KBM-7 (cell line): ENCODE measurements at regions not wholly inside any gene's neighbourhood (a gene's known extent, or its start where the extent isn't known, plus 50 kb on each side); places are given as distances from the start of the nearest gene placed in this dataset.

Experiments
- DNase-seq: peaks from one replicate; pipeline ENCODE4 v3.0.0-alpha.2; 2015
- in situ Hi-C: fragments of 300-500 bp; cut with MboI; formaldehyde crosslinking; loops from 2 replicates; pipeline ENCODE4 v1.14.3; 2020; ENCODE audit warnings: low sequenced_read_pairs, low pct_unique_long_range_greater_than_20kb, mixed read lengths

- in situ Hi-C loops, result no loop called here
- no peak for DNase-seq
Observed at GRCh38 chr14:81662570-81663197, 129.0 kb upstream of the SEL1L start.

- in situ Hi-C loops, result no loop called here
- DNase-seq, result no peak
Observed at GRCh38 chr14:81668626-81669274, 135.1 kb upstream of the SEL1L start.

GRCh38 chr14:81669308-81669707 is 135.7 kb upstream of the SEL1L start:
- no peak for DNase-seq
- in situ Hi-C loops, result no loop called here

- in situ Hi-C loops, result no loop called here
- DNase-seq, result no peak
Observed at GRCh38 chr14:81673930-81674329, 140.3 kb upstream of the SEL1L start.

- in situ Hi-C loops, result no loop called here
- DNase-seq, result no peak
Observed at GRCh38 chr14:81676395-81676794, 142.7 kb upstream of the SEL1L start.

GRCh38 chr14:81676879-81677278 is 143.2 kb upstream of the SEL1L start:
- no peak for DNase-seq
- in situ Hi-C loops, result no loop called here

GRCh38 chr14:81677736-81678135 is 144.1 kb upstream of the SEL1L start:
- in situ Hi-C loops, result no loop called here
- DNase-seq, result no peak

GRCh38 chr14:81679226-81679625 is 145.6 kb upstream of the SEL1L start:
- DNase-seq, result no peak
- in situ Hi-C loops, result no loop called here

GRCh38 chr14:81681541-81681940 is 147.9 kb upstream of the SEL1L start:
- DNase-seq, result no peak
- in situ Hi-C loops, result no loop called here

- DNase-seq, result no peak
Observed at GRCh38 chr14:81682134-81682533, 148.5 kb upstream of the SEL1L start.

GRCh38 chr14:81682701-81683100 is 149.0 kb upstream of the SEL1L start:
- no peak for DNase-seq
- in situ Hi-C loops, result no loop called here

More at GRCh38 chr14:81682134-81682533, 148.5 kb upstream of the SEL1L start:
- in situ Hi-C loops, result no loop called here

GRCh38 chr14:81684696-81685095 is 151.0 kb upstream of the SEL1L start:
- DNase-seq, result no peak
- in situ Hi-C loops, result no loop called here

- DNase-seq, result no peak
- in situ Hi-C loops, result no loop called here
Observed at GRCh38 chr14:81686512-81686911, 152.9 kb upstream of the SEL1L start.

- DNase-seq, result no peak
- in situ Hi-C loops, result no loop called here
Observed at GRCh38 chr14:81691931-81692330, 158.3 kb upstream of the SEL1L start.

- in situ Hi-C loops, result no loop called here
- DNase-seq, result no peak
Observed at GRCh38 chr14:81694419-81694818, 160.8 kb upstream of the SEL1L start.

- in situ Hi-C loops, result no loop called here
- no peak for DNase-seq
Observed at GRCh38 chr14:81709681-81710080, 176.0 kb upstream of the SEL1L start.

- DNase-seq, result peak; percentile 38
- in situ Hi-C loops, result no loop called here
Observed at GRCh38 chr14:81710232-81710845, 176.7 kb upstream of the SEL1L start.

GRCh38 chr14:81715731-81716130 is 182.1 kb upstream of the SEL1L start:
- no peak for DNase-seq
- in situ Hi-C loops, result no loop called here

GRCh38 chr14:81716953-81717352 is 183.3 kb upstream of the SEL1L start:
- no peak for DNase-seq
- in situ Hi-C loops, result no loop called here

- no peak for DNase-seq
- in situ Hi-C loops, result no loop called here
Observed at GRCh38 chr14:81723956-81724355, 190.3 kb upstream of the SEL1L start.

GRCh38 chr14:81727218-81727617 is 193.6 kb upstream of the SEL1L start:
- no peak for DNase-seq
- in situ Hi-C loops, result no loop called here
